ENCODE measurements at regions not wholly inside any gene's neighbourhood (a gene's known extent, or its start where the extent isn't known, plus 50 kb on each side); places are given as distances from the start of the nearest gene placed in this dataset.

DNA sequence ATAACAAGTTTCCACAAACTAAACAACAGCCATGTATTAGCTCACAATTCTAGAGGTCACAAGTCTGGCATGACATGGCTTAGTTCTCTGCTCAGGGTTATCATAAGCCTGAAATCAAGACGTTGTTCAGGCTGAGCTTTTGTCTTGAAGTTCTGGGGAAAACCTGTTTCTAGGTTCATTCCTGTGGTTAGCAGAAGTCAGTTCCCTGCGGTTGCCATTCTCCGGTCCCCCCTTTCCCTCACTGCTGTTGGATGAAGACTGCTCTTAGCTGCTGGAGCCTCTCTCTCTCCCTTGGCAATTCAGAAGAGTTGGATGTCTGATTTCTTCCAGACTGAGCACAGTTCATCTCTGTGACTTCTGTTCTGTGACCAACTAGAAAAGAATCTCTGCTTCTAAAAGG is 962.6 kb downstream of the PCDH7 start:
- BruUV-seq (replicated peaks), result no TSS peak
- CTCF ChIA-PET, result no interaction called here
- H3K9me3 ChIP-seq (ENCODE audit: control insufficient read depth, insufficient read depth, low read depth, low read length), result no peaks in the 10 kb centered on the region

GRCh38 chr4:31687717-31688342 is 967.7 kb downstream of the PCDH7 start:
- H3K36me3 ChIP-seq (ENCODE audit: control insufficient read depth, insufficient read depth, low read length), result no peaks in the 10 kb centered on the region
- H3K4me1 ChIP-seq (ENCODE audit: control insufficient read depth, insufficient read depth, low read length), result no peaks in the 10 kb centered on the region
- in situ Hi-C loops (cut with HindIII; ENCODE audit: low pct_unique_long_range_greater_than_20kb, low sequenced_read_pairs), result no loop called here
- CTCF ChIA-PET, result no interaction called here
- POLR2A ChIA-PET, result no interaction called here
- no peaks in the 10 kb centered on the region for H3K9me3 ChIP-seq (ENCODE audit: control insufficient read depth, insufficient read depth, low read depth, low read length)
- no peak for ATAC-seq
- DNase-seq (ENCODE audit: low read depth, low spot score), result no peak
- H3K27me3 ChIP-seq (ENCODE audit: control insufficient read depth, insufficient read depth, low read length), result no peaks in the 10 kb centered on the region
- H3K4me3 ChIP-seq (ENCODE audit: low read depth in 2 of 2, low read length in 2 of 2), result no peak overlapping the region
- H3K27ac ChIP-seq (ENCODE audit: low read length), result no peak overlapping the region
- intact Hi-C loops (cut with micrococcal nuclease; ENCODE audit: unreplicated experiment), result no loop called here
- TF ChIP-seq POLR2AphosphoS5 (IDR thresholded peaks at IDR 0.05; ENCODE audit: low read depth, low read length) (no peak), SIN3A (IDR thresholded peaks at IDR 0.05; ENCODE audit: borderline replicate concordance, insufficient read depth, low read depth, low read length) (no peak), TCF7L2 (IDR thresholded peaks at IDR 0.05; ENCODE audit: low read depth, low read length) (no peak), REST (IDR thresholded peaks at IDR 0.05; ENCODE audit: insufficient read depth in 1 of 2, low read depth in 2 of 2, low read length in 1 of 2) (no peak)
- TF ChIP-seq, protein P1, sequence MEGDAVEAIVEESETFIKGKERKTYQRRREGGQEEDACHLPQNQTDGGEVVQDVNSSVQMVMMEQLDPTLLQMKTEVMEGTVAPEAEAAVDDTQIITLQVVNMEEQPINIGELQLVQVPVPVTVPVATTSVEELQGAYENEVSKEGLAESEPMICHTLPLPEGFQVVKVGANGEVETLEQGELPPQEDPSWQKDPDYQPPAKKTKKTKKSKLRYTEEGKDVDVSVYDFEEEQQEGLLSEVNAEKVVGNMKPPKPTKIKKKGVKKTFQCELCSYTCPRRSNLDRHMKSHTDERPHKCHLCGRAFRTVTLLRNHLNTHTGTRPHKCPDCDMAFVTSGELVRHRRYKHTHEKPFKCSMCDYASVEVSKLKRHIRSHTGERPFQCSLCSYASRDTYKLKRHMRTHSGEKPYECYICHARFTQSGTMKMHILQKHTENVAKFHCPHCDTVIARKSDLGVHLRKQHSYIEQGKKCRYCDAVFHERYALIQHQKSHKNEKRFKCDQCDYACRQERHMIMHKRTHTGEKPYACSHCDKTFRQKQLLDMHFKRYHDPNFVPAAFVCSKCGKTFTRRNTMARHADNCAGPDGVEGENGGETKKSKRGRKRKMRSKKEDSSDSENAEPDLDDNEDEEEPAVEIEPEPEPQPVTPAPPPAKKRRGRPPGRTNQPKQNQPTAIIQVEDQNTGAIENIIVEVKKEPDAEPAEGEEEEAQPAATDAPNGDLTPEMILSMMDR (IDR thresholded peaks at IDR 0.05), result no peak
- no TSS peak for BruUV-seq (replicated peaks)

More for the DNA sequence above, 962.6 kb downstream of the PCDH7 start:
- in situ Hi-C loops (cut with HindIII; ENCODE audit: low pct_unique_long_range_greater_than_20kb, low sequenced_read_pairs) (no loop called here), intact Hi-C loops (cut with micrococcal nuclease; ENCODE audit: unreplicated experiment) (no loop called here)
- no peak overlapping the region for H3K27ac ChIP-seq (ENCODE audit: low read length)
- no peak for ATAC-seq
- TF ChIP-seq, protein P1 (IDR thresholded peaks at IDR 0.05), result no peak
- TF ChIP-seq REST (IDR thresholded peaks at IDR 0.05; ENCODE audit: insufficient read depth in 1 of 2, low read depth in 2 of 2, low read length in 1 of 2), result no peak
- TF ChIP-seq TCF7L2 (IDR thresholded peaks at IDR 0.05; ENCODE audit: low read depth, low read length), result no peak
- no peak for TF ChIP-seq POLR2AphosphoS5 (IDR thresholded peaks at IDR 0.05; ENCODE audit: low read depth, low read length)
- no peaks in the 10 kb centered on the region for H3K27me3 ChIP-seq (ENCODE audit: control insufficient read depth, insufficient read depth, low read length)
- H3K36me3 ChIP-seq (ENCODE audit: control insufficient read depth, insufficient read depth, low read length), result no peaks in the 10 kb centered on the region
- POLR2A ChIA-PET, result no interaction called here
- DNase-seq (ENCODE audit: low read depth, low spot score), result no peak
- H3K4me1 ChIP-seq (ENCODE audit: control insufficient read depth, insufficient read depth, low read length), result no peaks in the 10 kb centered on the region
- no peak overlapping the region for H3K4me3 ChIP-seq (ENCODE audit: low read depth in 2 of 2, low read length in 2 of 2)

Measured in Panc1 (cell line).